Skin epidermis (tissue), 12 donors: ENCODE measurements at regions not wholly inside any gene's neighbourhood (a gene's known extent, or its start where the extent isn't known, plus 50 kb on each side); places are given as distances from the start of the nearest gene placed in this dataset.

Experiments
- H3K27ac ChIP-seq, 21 experiments: fragments of 200-600 bp; sonication (generic) in 11 of 21; one replicate each; pipeline ENCODE4 v1.5.0; 2020; ENCODE audit warnings: mild to moderate bottlenecking in 3 of 21, inconsistent platforms in 2 of 21, moderate library complexity in 2 of 21
- H3K4me3 ChIP-seq, 7 experiments: fragments of 200-600 bp; sonication (generic) in 2 of 7; one replicate each; pipeline ENCODE4 v1.5.0; 2020; ENCODE audit warnings: inconsistent platforms in 2 of 7, mild to moderate bottlenecking in 2 of 7, moderate library complexity in 1 of 7

GRCh38 chr4:22130741-22131140, 182.2 kb upstream of the KCNIP4 start:
- H3K27ac ChIP-seq: no peak overlapping the region
- H3K4me3 ChIP-seq: no peak overlapping the region

GRCh38 chr4:22129454-22130029, 181.0 kb upstream of the KCNIP4 start:
- Histone ChIP-seq H3K27ac (no peak overlapping the region), H3K4me3 (no peak overlapping the region)

- H3K4me3 ChIP-seq: no peak overlapping the region
- H3K27ac ChIP-seq: no peak overlapping the region
Observed at GRCh38 chr4:22122062-22122461, 173.5 kb upstream of the KCNIP4 start.

GRCh38 chr4:22115262-22115661, 166.7 kb upstream of the KCNIP4 start:
- Histone ChIP-seq H3K4me3 (no peak overlapping the region), H3K27ac (no peak overlapping the region)

- Histone ChIP-seq H3K4me3 (no peak overlapping the region), H3K27ac (no peak overlapping the region)
Observed at GRCh38 chr4:22103768-22104167, 155.2 kb upstream of the KCNIP4 start.

- Histone ChIP-seq H3K4me3 (no peak overlapping the region), H3K27ac (no peak overlapping the region)
Observed at GRCh38 chr4:22099896-22100295, 151.3 kb upstream of the KCNIP4 start.

- no peak overlapping the region for H3K27ac ChIP-seq
- no peak overlapping the region for H3K4me3 ChIP-seq
Observed at GRCh38 chr4:22097596-22097995, 149.0 kb upstream of the KCNIP4 start.

GRCh38 chr4:22094217-22094616, 145.6 kb upstream of the KCNIP4 start:
- Histone ChIP-seq H3K4me3 (no peak overlapping the region), H3K27ac (no peak overlapping the region)

- Histone ChIP-seq H3K27ac (no peak overlapping the region), H3K4me3 (no peak overlapping the region)
Observed at GRCh38 chr4:22093126-22093525, 144.6 kb upstream of the KCNIP4 start.

GRCh38 chr4:22091906-22092305, 143.3 kb upstream of the KCNIP4 start:
- Histone ChIP-seq H3K27ac (no peak overlapping the region), H3K4me3 (no peak overlapping the region)

- no peak overlapping the region for H3K4me3 ChIP-seq
Observed at GRCh38 chr4:22091352-22091717, 142.8 kb upstream of the KCNIP4 start.

GRCh38 chr4:22090661-22091351, 142.2 kb upstream of the KCNIP4 start:
- no peak overlapping the region for H3K4me3 ChIP-seq
- H3K27ac ChIP-seq: no peak overlapping the region

More at GRCh38 chr4:22091352-22091717, 142.8 kb upstream of the KCNIP4 start:
- H3K27ac ChIP-seq: no peak overlapping the region

- Histone ChIP-seq H3K4me3 (no peak overlapping the region), H3K27ac (no peak overlapping the region)
Observed at GRCh38 chr4:22077571-22077970, 129.0 kb upstream of the KCNIP4 start.

- Histone ChIP-seq H3K27ac (no peak overlapping the region), H3K4me3 (no peak overlapping the region)
Observed at GRCh38 chr4:22072726-22073125, 124.2 kb upstream of the KCNIP4 start.

GRCh38 chr4:22072240-22072639, 123.7 kb upstream of the KCNIP4 start:
- Histone ChIP-seq H3K27ac (no peak overlapping the region), H3K4me3 (no peak overlapping the region)

GRCh38 chr4:22071749-22072148, 123.2 kb upstream of the KCNIP4 start:
- H3K27ac ChIP-seq: no peak overlapping the region
- H3K4me3 ChIP-seq: no peak overlapping the region

GRCh38 chr4:22070256-22070655, 121.7 kb upstream of the KCNIP4 start:
- Histone ChIP-seq H3K27ac (no peak overlapping the region), H3K4me3 (no peak overlapping the region)

- Histone ChIP-seq H3K27ac (no peak overlapping the region), H3K4me3 (no peak overlapping the region)
Observed at GRCh38 chr4:22063613-22064012, 115.0 kb upstream of the KCNIP4 start.

- H3K27ac ChIP-seq: no peak overlapping the region
- no peak overlapping the region for H3K4me3 ChIP-seq
Observed at GRCh38 chr4:22062676-22063075, 114.1 kb upstream of the KCNIP4 start.

- Histone ChIP-seq H3K27ac (no peak overlapping the region), H3K4me3 (no peak overlapping the region)
Observed at GRCh38 chr4:22055954-22056353, 107.4 kb upstream of the KCNIP4 start.

GRCh38 chr4:22052076-22052475, 103.5 kb upstream of the KCNIP4 start:
- Histone ChIP-seq H3K4me3 (no peak overlapping the region), H3K27ac (no peak overlapping the region)

GRCh38 chr4:22048323-22048722, 99.8 kb upstream of the KCNIP4 start:
- Histone ChIP-seq H3K27ac (no peak overlapping the region), H3K4me3 (no peak overlapping the region)
